Peyer's patch (tissue), 4 donors: ENCODE measurements at regions not wholly inside any gene's neighbourhood (a gene's known extent, or its start where the extent isn't known, plus 50 kb on each side); places are given as distances from the start of the nearest gene placed in this dataset.

Source experiments
- DNase-seq, 3 donors: peaks; one replicate each; pipeline ENCODE4 v3.0.0-alpha.2; 2017 to 2019
- H3K27ac ChIP-seq, 4 donors: fragments of 200-600 bp; sonication (generic); one replicate each; pipeline ENCODE4 v1.5.1; 2016 to 2019
- H3K27me3 ChIP-seq, 2 donors: fragments of 200-600 bp; sonication (generic); one replicate each; pipeline ENCODE4 v1.5.1; 2019
- H3K36me3 ChIP-seq, 3 donors: fragments of 200-600 bp; sonication (generic); one replicate each; pipeline ENCODE4 v1.5.1; 2016 to 2019
- H3K4me1 ChIP-seq, 4 donors: fragments of 200-600 bp; sonication (generic); one replicate each; pipeline ENCODE4 v1.5.1; 2016 to 2019
- H3K4me3 ChIP-seq, 4 donors: fragments of 200-600 bp; sonication (generic); 1 replicate in 3 of 4; 2 replicates in 1 of 4; pipeline ENCODE4 v1.5.1; 2016 to 2019; ENCODE audit warnings: mild to moderate bottlenecking in 1 of 4
- H3K9me3 ChIP-seq, 4 donors: fragments of 200-600 bp; sonication (generic); one replicate each; pipeline ENCODE4 v1.5.1; 2016 to 2019; ENCODE audit warnings: mild to moderate bottlenecking in 1 of 4
- POLR2A ChIP-seq, 2 donors: fragments of 450-650 bp; IDR thresholded peaks; one replicate each; pipeline ENCODE4 v1.5.1; 2017; ENCODE audit warnings: antibody characterized with exemption in 2 of 2, mild to moderate bottlenecking in 2 of 2, moderate library complexity in 2 of 2
- TF ChIP-seq, protein P1 (sequence below), 6 experiments: fragments of 450-650 bp in 4 of 6; fragments of 200-600 bp in 2 of 6; sonication (generic) in 1 of 6; IDR thresholded peaks; one replicate each; pipeline ENCODE4 v1.5.1; 2017 to 2019; ENCODE audit warnings: antibody characterized with exemption in 6 of 6, mild to moderate bottlenecking in 3 of 6, moderate library complexity in 1 of 6

DNA sequence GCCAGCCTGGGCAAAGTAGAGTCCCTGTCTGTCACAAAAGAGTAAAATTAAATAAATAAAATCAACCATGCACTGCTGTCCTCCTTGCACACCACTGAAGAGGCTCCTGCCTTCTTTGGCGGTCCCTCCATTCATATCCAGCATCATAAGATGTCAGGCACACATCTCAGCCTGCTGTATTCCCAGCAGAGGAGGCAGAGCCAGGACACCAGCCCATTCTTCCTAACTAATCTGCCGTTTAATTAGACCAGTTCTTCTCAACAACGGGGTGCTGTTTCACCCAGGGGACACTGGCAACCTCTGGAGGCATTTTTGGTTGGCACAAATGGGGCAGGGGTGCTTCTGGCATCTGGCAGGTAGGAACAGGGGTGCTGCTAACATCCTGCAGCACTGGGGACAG, 119.7 kb downstream of the ETS2 start:
- DNase-seq: peak in 1 of 3 donors; percentile 48
- Histone ChIP-seq H3K4me3 (peak overlapping the region in 2 of 4 donors; percentile 34 to 39), H3K27ac (peak overlapping the region; percentile 49 to 87 (median 71)), H3K4me1 (peaks cover 0 to 16% (median 1%) of the 10 kb centered on the region in 4 donors), H3K27me3 (no peaks in the 10 kb centered on the region), H3K9me3 (no peaks in the 10 kb centered on the region), H3K36me3 (no peaks in the 10 kb centered on the region)
- no peak for TF ChIP-seq POLR2A (IDR thresholded peaks at IDR 0.05)
- TF ChIP-seq, protein P1, sequence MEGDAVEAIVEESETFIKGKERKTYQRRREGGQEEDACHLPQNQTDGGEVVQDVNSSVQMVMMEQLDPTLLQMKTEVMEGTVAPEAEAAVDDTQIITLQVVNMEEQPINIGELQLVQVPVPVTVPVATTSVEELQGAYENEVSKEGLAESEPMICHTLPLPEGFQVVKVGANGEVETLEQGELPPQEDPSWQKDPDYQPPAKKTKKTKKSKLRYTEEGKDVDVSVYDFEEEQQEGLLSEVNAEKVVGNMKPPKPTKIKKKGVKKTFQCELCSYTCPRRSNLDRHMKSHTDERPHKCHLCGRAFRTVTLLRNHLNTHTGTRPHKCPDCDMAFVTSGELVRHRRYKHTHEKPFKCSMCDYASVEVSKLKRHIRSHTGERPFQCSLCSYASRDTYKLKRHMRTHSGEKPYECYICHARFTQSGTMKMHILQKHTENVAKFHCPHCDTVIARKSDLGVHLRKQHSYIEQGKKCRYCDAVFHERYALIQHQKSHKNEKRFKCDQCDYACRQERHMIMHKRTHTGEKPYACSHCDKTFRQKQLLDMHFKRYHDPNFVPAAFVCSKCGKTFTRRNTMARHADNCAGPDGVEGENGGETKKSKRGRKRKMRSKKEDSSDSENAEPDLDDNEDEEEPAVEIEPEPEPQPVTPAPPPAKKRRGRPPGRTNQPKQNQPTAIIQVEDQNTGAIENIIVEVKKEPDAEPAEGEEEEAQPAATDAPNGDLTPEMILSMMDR (IDR thresholded peaks at IDR 0.05): no peak

GRCh38 chr21:38924954-38925353, 119.2 kb downstream of the ETS2 start:
- TF ChIP-seq, protein P1 (IDR thresholded peaks at IDR 0.05): no peak
- TF ChIP-seq POLR2A (IDR thresholded peaks at IDR 0.05): no peak
- Histone ChIP-seq H3K9me3 (no peaks in the 10 kb centered on the region), H3K4me1 (peaks cover 0 to 18% (median 1%) of the 10 kb centered on the region in 4 donors), H3K4me3 (no peak overlapping the region), H3K36me3 (no peaks in the 10 kb centered on the region), H3K27me3 (no peaks in the 10 kb centered on the region), H3K27ac (peak overlapping the region in 2 of 4 donors; percentile 84 to 87)
- no peak for DNase-seq

DNA sequence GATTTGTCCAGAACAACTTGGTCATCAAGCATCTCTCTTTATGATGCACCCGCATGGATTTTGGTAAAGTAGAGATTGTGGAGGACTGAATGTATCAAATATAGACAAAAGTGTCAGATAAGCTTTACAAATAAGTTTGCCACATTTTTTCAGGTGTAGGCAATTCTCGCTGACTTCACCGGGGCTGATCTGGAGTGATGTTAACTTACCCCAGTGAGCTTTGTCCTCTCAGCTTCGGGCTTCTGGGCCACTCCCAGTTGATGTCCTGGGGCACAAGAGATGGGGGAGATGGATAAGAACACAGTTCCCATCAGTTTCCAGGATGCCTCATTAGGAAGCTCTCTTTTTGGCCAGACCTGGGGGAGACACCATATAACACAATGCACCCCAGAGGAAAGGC, 117.7 kb downstream of the ETS2 start:
- H3K36me3 ChIP-seq: no peaks in the 10 kb centered on the region
- H3K9me3 ChIP-seq: no peaks in the 10 kb centered on the region
- peak overlapping the region in 1 of 4 donors; percentile 63 for H3K27ac ChIP-seq
- no peaks in the 10 kb centered on the region for H3K27me3 ChIP-seq
- peak in 1 of 3 donors; percentile 45 for DNase-seq
- no peak overlapping the region for H3K4me3 ChIP-seq
- TF ChIP-seq, protein P1 (IDR thresholded peaks at IDR 0.05): no peak
- no peak for TF ChIP-seq POLR2A (IDR thresholded peaks at IDR 0.05)
- H3K4me1 ChIP-seq: peaks cover 0 to 18% (median 1%) of the 10 kb centered on the region in 4 donors

GRCh38 chr21:38922474-38923235, 116.9 kb downstream of the ETS2 start:
- no peaks in the 10 kb centered on the region for H3K27me3 ChIP-seq
- peaks cover 0 to 18% (median 1%) of the 10 kb centered on the region in 4 donors for H3K4me1 ChIP-seq
- no peak for DNase-seq
- H3K9me3 ChIP-seq: no peaks in the 10 kb centered on the region
- H3K36me3 ChIP-seq: no peaks in the 10 kb centered on the region
- TF ChIP-seq, protein P1 (IDR thresholded peaks at IDR 0.05): no peak
- TF ChIP-seq POLR2A (IDR thresholded peaks at IDR 0.05): no peak
- H3K4me3 ChIP-seq: no peak overlapping the region
- H3K27ac ChIP-seq: peak overlapping the region in 1 of 4 donors; percentile 74

- peak in 2 of 3 donors; percentile 43 to 49 for DNase-seq
- TF ChIP-seq POLR2A (IDR thresholded peaks at IDR 0.05): no peak
- TF ChIP-seq, protein P1 (IDR thresholded peaks at IDR 0.05): no peak
- no peaks in the 10 kb centered on the region for H3K36me3 ChIP-seq
- H3K4me3 ChIP-seq: no peak overlapping the region
- no peaks in the 10 kb centered on the region for H3K9me3 ChIP-seq
- H3K27me3 ChIP-seq: no peaks in the 10 kb centered on the region
- peaks cover 0 to 18% (median 1%) of the 10 kb centered on the region in 4 donors for H3K4me1 ChIP-seq
- peak overlapping the region; percentile 31 to 74 (median 42) for H3K27ac ChIP-seq
Measured at GRCh38 chr21:38921511-38922251, 116.0 kb downstream of the ETS2 start.
